Gastroesophageal sphincter (tissue), 3 donors: ENCODE measurements at regions not wholly inside any gene's neighbourhood (a gene's known extent, or its start where the extent isn't known, plus 50 kb on each side); places are given as distances from the start of the nearest gene placed in this dataset.

Experiments used
- POLR2AphosphoS5 ChIP-seq: sonication (generic); formaldehyde crosslinking; IDR thresholded peaks from one replicate; pipeline ENCODE4 v1.6.1; 2017; ENCODE audit warnings: antibody characterized with exemption
- TF ChIP-seq, protein P1 (sequence below), 4 experiments: fragments of 200-600 bp in 2 of 4; fragments of 450-650 bp in 2 of 4; sonication (generic) in 1 of 4; IDR thresholded peaks; one replicate each; pipeline ENCODE4 v1.5.1; 2017 to 2019; ENCODE audit warnings: antibody characterized with exemption in 4 of 4, mild to moderate bottlenecking in 2 of 4, moderate library complexity in 2 of 4

- no peak for TF ChIP-seq POLR2AphosphoS5
- TF ChIP-seq, protein P1, sequence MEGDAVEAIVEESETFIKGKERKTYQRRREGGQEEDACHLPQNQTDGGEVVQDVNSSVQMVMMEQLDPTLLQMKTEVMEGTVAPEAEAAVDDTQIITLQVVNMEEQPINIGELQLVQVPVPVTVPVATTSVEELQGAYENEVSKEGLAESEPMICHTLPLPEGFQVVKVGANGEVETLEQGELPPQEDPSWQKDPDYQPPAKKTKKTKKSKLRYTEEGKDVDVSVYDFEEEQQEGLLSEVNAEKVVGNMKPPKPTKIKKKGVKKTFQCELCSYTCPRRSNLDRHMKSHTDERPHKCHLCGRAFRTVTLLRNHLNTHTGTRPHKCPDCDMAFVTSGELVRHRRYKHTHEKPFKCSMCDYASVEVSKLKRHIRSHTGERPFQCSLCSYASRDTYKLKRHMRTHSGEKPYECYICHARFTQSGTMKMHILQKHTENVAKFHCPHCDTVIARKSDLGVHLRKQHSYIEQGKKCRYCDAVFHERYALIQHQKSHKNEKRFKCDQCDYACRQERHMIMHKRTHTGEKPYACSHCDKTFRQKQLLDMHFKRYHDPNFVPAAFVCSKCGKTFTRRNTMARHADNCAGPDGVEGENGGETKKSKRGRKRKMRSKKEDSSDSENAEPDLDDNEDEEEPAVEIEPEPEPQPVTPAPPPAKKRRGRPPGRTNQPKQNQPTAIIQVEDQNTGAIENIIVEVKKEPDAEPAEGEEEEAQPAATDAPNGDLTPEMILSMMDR (IDR thresholded peaks at IDR 0.05): no peak
Observed at GRCh38 chr5:138658676-138659075, 83.5 kb upstream of the HSPA9 start.
